Smooth muscle cell (in vitro differentiated cells): ENCODE measurements at regions not wholly inside any gene's neighbourhood (a gene's known extent, or its start where the extent isn't known, plus 50 kb on each side); places are given as distances from the start of the nearest gene placed in this dataset.

Source experiments
- DNase-seq: peaks from one replicate; lab custom pipeline; 2025; ENCODE audit not compliant: unreplicated experiment; lab: John Stamatoyannopoulos, UW
- H2AFZ ChIP-seq: fragments of 200-600 bp; sonication (generic); 2 replicates; pipeline ENCODE4 v1.6.0; 2016; ENCODE audit warnings: antibody characterized with exemption, low read depth, mild to moderate bottlenecking
- H3F3A ChIP-seq: fragments of 200-600 bp; sonication (generic); 2 replicates; pipeline ENCODE4 v1.6.0; 2017; ENCODE audit warnings: antibody characterized with exemption, low read depth
- H3K27ac ChIP-seq: fragments of 200-600 bp; sonication (generic); 2 replicates; pipeline ENCODE4 v1.5.1; 2016; ENCODE audit warnings: low read depth, mild to moderate bottlenecking
- H3K27me3 ChIP-seq: fragments of 200-600 bp; sonication (generic); 2 replicates; pipeline ENCODE4 v1.6.1; 2016; ENCODE audit warnings: low read depth, mild to moderate bottlenecking
- H3K36me3 ChIP-seq: fragments of 200-600 bp; sonication (generic); 2 replicates; pipeline ENCODE4 v1.5.1; 2016; ENCODE audit warnings: low read depth
- H3K4me1 ChIP-seq: fragments of 200-600 bp; sonication (generic); 2 replicates; pipeline ENCODE4 v1.5.1; 2016; ENCODE audit warnings: low read depth
- H3K4me2 ChIP-seq: fragments of 200-600 bp; sonication (generic); 2 replicates; pipeline ENCODE4 v1.6.0; 2016; ENCODE audit warnings: mild to moderate bottlenecking
- H3K4me3 ChIP-seq: fragments of 200-600 bp; sonication (generic); 2 replicates; pipeline ENCODE4 v1.5.1; 2016; ENCODE audit warnings: mild to moderate bottlenecking
- H3K79me2 ChIP-seq: fragments of 200-600 bp; sonication (generic); 2 replicates; pipeline ENCODE4 v1.6.0; 2016; ENCODE audit warnings: low read depth, mild to moderate bottlenecking
- H3K9ac ChIP-seq: fragments of 200-600 bp; sonication (generic); 2 replicates; pipeline ENCODE4 v1.6.0; 2016; ENCODE audit warnings: low read depth
- H3K9me3 ChIP-seq: fragments of 200-600 bp; sonication (generic); replicated peaks from 2 replicates; pipeline ENCODE4 v1.5.1; 2016; ENCODE audit warnings: low read depth
- H4K20me1 ChIP-seq: fragments of 200-600 bp; sonication (generic); 2 replicates; pipeline ENCODE4 v1.6.0; 2016; ENCODE audit warnings: low read depth
- CTCF ChIP-seq: fragments of 200-600 bp; sonication (generic); IDR thresholded peaks from 2 replicates; pipeline ENCODE4 v1.5.1; 2017; ENCODE audit warnings: borderline replicate concordance, mild to moderate bottlenecking, antibody characterized with exemption; ENCODE audit not compliant: insufficient read depth, poor library complexity, severe bottlenecking
- WGBS: methylation state at CpG from one replicate; pipeline ENCODE4 v1.1.7; 2016; ENCODE audit warnings: low lambda C conversion rate; 5-methylcytosine and 5-hydroxymethylcytosine counted together

DNA sequence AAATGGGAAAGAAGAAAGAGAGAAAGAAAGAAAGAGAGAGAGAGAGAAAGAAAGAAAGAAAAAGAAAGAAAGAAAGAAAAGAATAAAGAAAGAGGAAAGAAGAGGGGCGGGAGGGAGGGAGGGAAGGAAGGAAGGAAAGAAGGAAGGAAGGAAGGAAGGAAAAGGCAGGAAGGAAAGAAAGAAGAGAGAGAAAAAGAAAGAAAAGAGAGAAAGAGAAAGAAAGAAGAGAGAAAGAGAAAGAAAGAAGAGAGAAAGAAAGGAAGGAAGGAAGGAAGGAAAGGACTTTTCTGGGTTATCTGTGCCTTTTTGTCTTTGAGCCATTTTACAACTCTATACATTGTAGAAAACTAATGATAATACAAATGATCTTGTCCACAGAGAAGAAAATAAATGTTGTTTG lies 136.6 kb upstream of the SMAD3 start:
- TF ChIP-seq CTCF: no peak

GRCh38 chr15:66929843-66930402 lies 135.5 kb upstream of the SMAD3 start:
- Histone ChIP-seq H3K36me3 (no peaks in the 10 kb centered on the region), H3K4me3 (no peak overlapping the region), H2AFZ (no peak overlapping the region), H3K4me2 (peak overlapping the region; percentile 4), H3K27ac (no peak overlapping the region), H3K79me2 (no peaks in the 10 kb centered on the region), H3K27me3 (no peaks in the 10 kb centered on the region), H4K20me1 (no peaks in the 10 kb centered on the region), H3F3A (no peaks in the 10 kb centered on the region), H3K4me1 (peaks cover 12% of the 10 kb centered on the region), H3K9ac (no peak overlapping the region), H3K9me3 (no peaks in the 10 kb centered on the region)
- WGBS: 55% methylated on average over 2 of the region's 2 CpGs
- DNase-seq: no peak
- TF ChIP-seq CTCF: no peak

More for the DNA sequence above, 136.6 kb upstream of the SMAD3 start:
- Histone ChIP-seq H3K27ac (no peak overlapping the region), H3K36me3 (no peaks in the 10 kb centered on the region), H4K20me1 (no peaks in the 10 kb centered on the region), H3K27me3 (no peaks in the 10 kb centered on the region), H3K4me3 (no peak overlapping the region), H3F3A (no peaks in the 10 kb centered on the region), H3K4me2 (no peak overlapping the region), H2AFZ (no peak overlapping the region), H3K9me3 (no peaks in the 10 kb centered on the region), H3K4me1 (peaks cover 12% of the 10 kb centered on the region), H3K9ac (no peak overlapping the region), H3K79me2 (no peaks in the 10 kb centered on the region)
- no CpG with 5 or more reads among the region's 1 CpG for WGBS
- no peak for DNase-seq

GRCh38 chr15:66931768-66932633 lies 133.4 kb upstream of the SMAD3 start:
- peaks cover 12% of the 10 kb centered on the region for H3K4me1 ChIP-seq
- H2AFZ ChIP-seq: peak overlapping the region; percentile 30
- peak overlapping the region; percentile 13 for H3K4me3 ChIP-seq
- peak overlapping the region; percentile 82 for H3K4me2 ChIP-seq
- no peak for DNase-seq
- H3K79me2 ChIP-seq: no peaks in the 10 kb centered on the region
- 27% methylated on average over 15 of the region's 15 CpGs for WGBS
- no peaks in the 10 kb centered on the region for H3F3A ChIP-seq
- H3K9me3 ChIP-seq: no peaks in the 10 kb centered on the region
- no peaks in the 10 kb centered on the region for H4K20me1 ChIP-seq
- no peak overlapping the region for H3K9ac ChIP-seq
- H3K27ac ChIP-seq: peak overlapping the region; percentile 54
- no peaks in the 10 kb centered on the region for H3K27me3 ChIP-seq
- H3K36me3 ChIP-seq: no peaks in the 10 kb centered on the region
- TF ChIP-seq CTCF: no peak
